Esophagus muscularis mucosa (tissue), 3 donors: ENCODE measurements at regions not wholly inside any gene's neighbourhood (a gene's known extent, or its start where the extent isn't known, plus 50 kb on each side); places are given as distances from the start of the nearest gene placed in this dataset.

ENCODE experiments used
- POLR2A ChIP-seq: fragments of 450-650 bp; IDR thresholded peaks from one replicate; pipeline ENCODE4 v1.6.1; 2017; ENCODE audit warnings: antibody characterized with exemption, moderate library complexity, mild to moderate bottlenecking, low read depth
- POLR2AphosphoS5 ChIP-seq, 2 donors: sonication (generic); formaldehyde crosslinking; IDR thresholded peaks; one replicate each; pipeline ENCODE4 v1.6.1; 2017; ENCODE audit warnings: antibody characterized with exemption in 2 of 2
- TF ChIP-seq, protein P1 (sequence below), 3 experiments: fragments of 200-600 bp in 2 of 3; fragments of 450-650 bp in 1 of 3; sonication (generic) in 2 of 3; IDR thresholded peaks; one replicate each; pipeline ENCODE4 v1.5.1; 2017 to 2019; ENCODE audit warnings: antibody characterized with exemption in 3 of 3, mild to moderate bottlenecking in 2 of 3, moderate library complexity in 1 of 3

DNA sequence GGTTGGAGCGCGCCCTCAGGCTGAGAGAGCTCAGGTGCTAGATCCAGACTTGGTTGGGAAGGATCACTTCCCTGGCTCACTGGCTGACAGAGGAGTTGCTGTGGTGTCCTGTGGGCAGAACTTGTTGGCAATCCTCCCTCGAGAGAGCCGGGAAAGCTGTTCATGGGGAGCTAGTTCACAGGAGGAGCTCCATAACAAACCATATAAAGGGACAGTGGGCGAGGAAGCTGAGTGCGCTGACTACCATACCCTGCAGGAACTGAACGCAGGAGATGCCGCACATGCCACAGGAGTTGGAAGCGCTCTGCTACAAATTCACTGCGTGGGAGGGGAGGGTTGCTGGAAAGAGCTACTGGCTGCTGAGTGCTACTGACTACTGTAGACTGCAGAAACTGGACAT is 243.2 kb downstream of the OGFRL1 start:
- TF ChIP-seq POLR2A (no peak), POLR2AphosphoS5 (IDR thresholded peaks at IDR 0.05) (no peak)
- TF ChIP-seq, protein P1, sequence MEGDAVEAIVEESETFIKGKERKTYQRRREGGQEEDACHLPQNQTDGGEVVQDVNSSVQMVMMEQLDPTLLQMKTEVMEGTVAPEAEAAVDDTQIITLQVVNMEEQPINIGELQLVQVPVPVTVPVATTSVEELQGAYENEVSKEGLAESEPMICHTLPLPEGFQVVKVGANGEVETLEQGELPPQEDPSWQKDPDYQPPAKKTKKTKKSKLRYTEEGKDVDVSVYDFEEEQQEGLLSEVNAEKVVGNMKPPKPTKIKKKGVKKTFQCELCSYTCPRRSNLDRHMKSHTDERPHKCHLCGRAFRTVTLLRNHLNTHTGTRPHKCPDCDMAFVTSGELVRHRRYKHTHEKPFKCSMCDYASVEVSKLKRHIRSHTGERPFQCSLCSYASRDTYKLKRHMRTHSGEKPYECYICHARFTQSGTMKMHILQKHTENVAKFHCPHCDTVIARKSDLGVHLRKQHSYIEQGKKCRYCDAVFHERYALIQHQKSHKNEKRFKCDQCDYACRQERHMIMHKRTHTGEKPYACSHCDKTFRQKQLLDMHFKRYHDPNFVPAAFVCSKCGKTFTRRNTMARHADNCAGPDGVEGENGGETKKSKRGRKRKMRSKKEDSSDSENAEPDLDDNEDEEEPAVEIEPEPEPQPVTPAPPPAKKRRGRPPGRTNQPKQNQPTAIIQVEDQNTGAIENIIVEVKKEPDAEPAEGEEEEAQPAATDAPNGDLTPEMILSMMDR (IDR thresholded peaks at IDR 0.05) = no peak
